ENCODE measurements at regions not wholly inside any gene's neighbourhood (a gene's known extent, or its start where the extent isn't known, plus 50 kb on each side); places are given as distances from the start of the nearest gene placed in this dataset.

GRCh38 chr2:2557475-2557874 lies 226.4 kb upstream of the MYT1L start:
- Histone ChIP-seq H3K36me3 (no peaks in the 10 kb centered on the region), H3K4me1 (no peaks in the 10 kb centered on the region), H3K27ac (replicated peaks in 1 of 4) (no peak overlapping the region), H3K27me3 (no peaks in the 10 kb centered on the region), H3K4me3 (no peak overlapping the region), H3K9me3 (peaks cover 0 to 22% (median 13%) of the 10 kb centered on the region in 4 donors)
- DNase-seq (ENCODE audit: extremely low spot score): no peak
- TF ChIP-seq CTCF (IDR thresholded peaks at IDR 0.05) (no peak), POLR2A (IDR thresholded peaks at IDR 0.05; ENCODE audit: low read depth) (no peak), EP300 (IDR thresholded peaks at IDR 0.05) (no peak), POLR2AphosphoS5 (IDR thresholded peaks at IDR 0.05) (no peak)
- WGBS: 61% methylated on average over 5 of the region's 5 CpGs
- intact Hi-C loops (cut with DNase I): no loop called here

- H3K27me3 ChIP-seq: no peaks in the 10 kb centered on the region
- H3K4me1 ChIP-seq: no peaks in the 10 kb centered on the region
- H3K9me3 ChIP-seq: peaks cover 0 to 27% (median 19%) of the 10 kb centered on the region in 4 donors
- H3K4me3 ChIP-seq: no peak overlapping the region
- H3K27ac ChIP-seq (replicated peaks in 1 of 4): no peak overlapping the region
- 84% methylated on average over 3 of the region's 3 CpGs for WGBS
- no peak for DNase-seq (ENCODE audit: extremely low spot score)
- TF ChIP-seq POLR2A (IDR thresholded peaks at IDR 0.05; ENCODE audit: low read depth) (no peak), CTCF (IDR thresholded peaks at IDR 0.05) (no peak), POLR2AphosphoS5 (IDR thresholded peaks at IDR 0.05) (no peak), EP300 (IDR thresholded peaks at IDR 0.05) (no peak)
- no peaks in the 10 kb centered on the region for H3K36me3 ChIP-seq
- intact Hi-C loops (cut with DNase I): no loop called here
Observed at GRCh38 chr2:2550856-2551255, 219.8 kb upstream of the MYT1L start.

GRCh38 chr2:2547911-2548310 lies 216.8 kb upstream of the MYT1L start:
- no peak overlapping the region for H3K4me3 ChIP-seq
- no peak for TF ChIP-seq CTCF (IDR thresholded peaks at IDR 0.05)
- TF ChIP-seq POLR2AphosphoS5 (IDR thresholded peaks at IDR 0.05): no peak
- no peak for TF ChIP-seq EP300 (IDR thresholded peaks at IDR 0.05)
- no peak for TF ChIP-seq POLR2A (IDR thresholded peaks at IDR 0.05; ENCODE audit: low read depth)
- no peaks in the 10 kb centered on the region for H3K36me3 ChIP-seq
- H3K27ac ChIP-seq (replicated peaks in 1 of 4): no peak overlapping the region
- no peak for DNase-seq (ENCODE audit: extremely low spot score)
- 77% methylated on average over 4 of the region's 4 CpGs for WGBS
- H3K27me3 ChIP-seq: no peaks in the 10 kb centered on the region
- intact Hi-C loops (cut with DNase I): no loop called here
- H3K4me1 ChIP-seq: no peaks in the 10 kb centered on the region
- H3K9me3 ChIP-seq: peaks cover 0 to 11% (median 9%) of the 10 kb centered on the region in 4 donors

GRCh38 chr2:2547451-2547850 lies 216.4 kb upstream of the MYT1L start:
- WGBS: 76% methylated on average over 3 of the region's 3 CpGs
- Histone ChIP-seq H3K27ac (replicated peaks in 1 of 4) (no peak overlapping the region), H3K4me1 (no peaks in the 10 kb centered on the region), H3K27me3 (no peaks in the 10 kb centered on the region), H3K36me3 (no peaks in the 10 kb centered on the region), H3K9me3 (peaks cover 0 to 7% (median 4%) of the 10 kb centered on the region in 4 donors), H3K4me3 (no peak overlapping the region)
- intact Hi-C loops (cut with DNase I): no loop called here
- TF ChIP-seq EP300 (IDR thresholded peaks at IDR 0.05) (no peak), POLR2AphosphoS5 (IDR thresholded peaks at IDR 0.05) (no peak), POLR2A (IDR thresholded peaks at IDR 0.05; ENCODE audit: low read depth) (no peak), CTCF (IDR thresholded peaks at IDR 0.05) (no peak)
- no peak for DNase-seq (ENCODE audit: extremely low spot score)

- 88% methylated on average over 9 of the region's 9 CpGs for WGBS
- intact Hi-C loops (cut with DNase I): no loop called here
- DNase-seq (ENCODE audit: extremely low spot score): no peak
Observed at GRCh38 chr2:2546046-2546445, 215.0 kb upstream of the MYT1L start.

More at GRCh38 chr2:2546046-2546445, 215.0 kb upstream of the MYT1L start:
- H3K4me3 ChIP-seq: no peak overlapping the region
- TF ChIP-seq EP300 (IDR thresholded peaks at IDR 0.05) (no peak), POLR2A (IDR thresholded peaks at IDR 0.05; ENCODE audit: low read depth) (no peak)
- H3K9me3 ChIP-seq: no peaks in the 10 kb centered on the region
- H3K27ac ChIP-seq (replicated peaks in 1 of 4): no peak overlapping the region
- no peaks in the 10 kb centered on the region for H3K36me3 ChIP-seq
- H3K4me1 ChIP-seq: no peaks in the 10 kb centered on the region
- H3K27me3 ChIP-seq: no peaks in the 10 kb centered on the region
